Activated CD8-positive, alpha-beta memory T cell treated with anti-CD3 and anti-CD28 coated beads, Interleukin-2, amount 50 U/mL, for 24 hours (primary cell): ENCODE measurements at regions not wholly inside any gene's neighbourhood (a gene's known extent, or its start where the extent isn't known, plus 50 kb on each side); places are given as distances from the start of the nearest gene placed in this dataset.
"Not testable (repeated sequence)": the region's sequence is repeated elsewhere in the genome, so short reads cannot be mapped to it uniquely, and the experiment has no call there.

ENCODE experiments used
- DNase-seq: peaks from one replicate; pipeline ENCODE4 v3.0.0-alpha.2; 2020; ENCODE audit errors: extremely low read depth

- no peak for DNase-seq
These were observed 117.2 kb upstream of the CCND2 start for GRCh38 chr12:4156317-4156716.

- no peak for DNase-seq
These were observed 118.8 kb upstream of the CCND2 start for GRCh38 chr12:4154672-4155225.

GRCh38 chr12:4153343-4153892 lies 120.1 kb upstream of the CCND2 start:
- DNase-seq: peak; percentile 30

GRCh38 chr12:4152145-4152795 lies 121.3 kb upstream of the CCND2 start:
- no peak for DNase-seq

GRCh38 chr12:4151362-4152121 lies 122.0 kb upstream of the CCND2 start:
- no peak for DNase-seq

GRCh38 chr12:4150355-4150754 lies 123.2 kb upstream of the CCND2 start:
- not testable (repeated sequence) for DNase-seq

GRCh38 chr12:4148418-4149056 lies 125.0 kb upstream of the CCND2 start:
- no peak for DNase-seq

- DNase-seq: no peak
These were observed 126.5 kb upstream of the CCND2 start for GRCh38 chr12:4147031-4147481.

- peak; percentile 44 for DNase-seq
These were observed 127.3 kb upstream of the CCND2 start for GRCh38 chr12:4145990-4146859.

- DNase-seq: no peak
These were observed 128.9 kb upstream of the CCND2 start for GRCh38 chr12:4144676-4145075.

GRCh38 chr12:4143896-4144295 lies 129.7 kb upstream of the CCND2 start:
- no peak for DNase-seq

GRCh38 chr12:4141348-4142270 lies 132.0 kb upstream of the CCND2 start:
- no peak for DNase-seq

- no peak for DNase-seq
These were observed 132.8 kb upstream of the CCND2 start for GRCh38 chr12:4140581-4141301.

- no peak for DNase-seq
These were observed 134.4 kb upstream of the CCND2 start for GRCh38 chr12:4139191-4139590.

- not testable (repeated sequence) for DNase-seq
These were observed 135.0 kb upstream of the CCND2 start for GRCh38 chr12:4138532-4138931.

- DNase-seq: no peak
These were observed 135.5 kb upstream of the CCND2 start for GRCh38 chr12:4138051-4138450.

GRCh38 chr12:4137441-4137840 lies 136.1 kb upstream of the CCND2 start:
- no peak for DNase-seq

GRCh38 chr12:4137015-4137414 lies 136.5 kb upstream of the CCND2 start:
- no peak for DNase-seq

GRCh38 chr12:4135919-4136605 lies 137.5 kb upstream of the CCND2 start:
- DNase-seq: peak; percentile 53
